ENCODE measurements at regions not wholly inside any gene's neighbourhood (a gene's known extent, or its start where the extent isn't known, plus 50 kb on each side); places are given as distances from the start of the nearest gene placed in this dataset.

DNA sequence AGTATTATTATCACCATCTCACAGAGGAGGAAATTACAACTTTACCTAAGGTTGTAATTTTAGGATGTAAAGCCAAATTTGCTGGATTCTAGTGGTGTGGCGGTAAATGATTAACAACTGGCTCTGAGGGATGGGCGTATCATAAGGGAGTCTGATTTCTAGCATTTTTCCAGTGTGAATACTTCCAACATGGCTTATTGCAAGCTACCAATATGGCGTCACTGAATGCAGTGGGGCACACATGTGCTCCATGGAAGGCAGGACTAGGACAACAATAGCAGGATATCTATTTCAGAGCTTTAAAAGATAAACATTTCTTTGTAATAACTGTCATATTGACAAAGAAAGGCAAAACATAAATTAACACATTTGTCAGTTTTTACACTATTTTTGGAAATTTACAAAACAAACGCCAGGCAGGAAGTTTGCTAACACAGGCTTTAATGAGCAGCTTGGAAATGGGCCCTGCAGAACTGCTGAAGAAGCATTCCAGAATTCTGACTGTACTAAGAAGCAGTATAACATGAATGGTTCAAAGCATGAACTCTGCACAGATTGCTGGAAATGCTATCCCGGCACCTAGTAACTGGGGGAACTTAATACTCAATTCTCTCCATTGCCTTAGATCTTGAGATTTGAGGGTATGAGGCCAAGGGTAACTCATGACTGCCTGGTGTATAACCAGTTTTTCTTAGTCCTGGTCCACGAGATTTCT is 439.3 kb upstream of the MAP2 start:
- TF ChIP-seq, protein P1, sequence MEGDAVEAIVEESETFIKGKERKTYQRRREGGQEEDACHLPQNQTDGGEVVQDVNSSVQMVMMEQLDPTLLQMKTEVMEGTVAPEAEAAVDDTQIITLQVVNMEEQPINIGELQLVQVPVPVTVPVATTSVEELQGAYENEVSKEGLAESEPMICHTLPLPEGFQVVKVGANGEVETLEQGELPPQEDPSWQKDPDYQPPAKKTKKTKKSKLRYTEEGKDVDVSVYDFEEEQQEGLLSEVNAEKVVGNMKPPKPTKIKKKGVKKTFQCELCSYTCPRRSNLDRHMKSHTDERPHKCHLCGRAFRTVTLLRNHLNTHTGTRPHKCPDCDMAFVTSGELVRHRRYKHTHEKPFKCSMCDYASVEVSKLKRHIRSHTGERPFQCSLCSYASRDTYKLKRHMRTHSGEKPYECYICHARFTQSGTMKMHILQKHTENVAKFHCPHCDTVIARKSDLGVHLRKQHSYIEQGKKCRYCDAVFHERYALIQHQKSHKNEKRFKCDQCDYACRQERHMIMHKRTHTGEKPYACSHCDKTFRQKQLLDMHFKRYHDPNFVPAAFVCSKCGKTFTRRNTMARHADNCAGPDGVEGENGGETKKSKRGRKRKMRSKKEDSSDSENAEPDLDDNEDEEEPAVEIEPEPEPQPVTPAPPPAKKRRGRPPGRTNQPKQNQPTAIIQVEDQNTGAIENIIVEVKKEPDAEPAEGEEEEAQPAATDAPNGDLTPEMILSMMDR (conservative IDR thresholded peaks at IDR 0.05), result no peak
- TF ChIP-seq ZFX (IDR thresholded peaks at IDR 0.05), result no peak
